HepG2 (cell line): ENCODE measurements at regions not wholly inside any gene's neighbourhood (a gene's known extent, or its start where the extent isn't known, plus 50 kb on each side); places are given as distances from the start of the nearest gene placed in this dataset.

Experiments
- BHLHE40 ChIP-seq: IDR thresholded peaks from 2 replicates; pipeline ENCODE4 v1.6.1; 2011; ENCODE audit warnings: low read length, improper control_type of control experiment
- CTCF ChIP-seq: sonication (generic); formaldehyde crosslinking; IDR thresholded peaks from 2 replicates; pipeline ENCODE4 v1.5.0; 2020; ENCODE audit warnings: mild to moderate bottlenecking, missing genetic modification reagents, moderate library complexity
- ZNF460 ChIP-seq: sonication (generic); formaldehyde crosslinking; IDR thresholded peaks from 2 replicates; pipeline ENCODE4 v1.5.1; 2020; ENCODE audit warnings: missing genetic modification reagents, mild to moderate bottlenecking, borderline replicate concordance
- ZNF652 ChIP-seq: IDR thresholded peaks from 2 replicates; pipeline ENCODE4 v1.6.1; 2016; ENCODE audit warnings: low read depth, borderline replicate concordance

- no peak for TF ChIP-seq CTCF
- TF ChIP-seq BHLHE40: no peak
- no peak for TF ChIP-seq ZNF460 (CRISPR knock-in tag)
- TF ChIP-seq ZNF652 (CRISPR knock-in tag): no peak
These were observed 103.3 kb upstream of the USP29 start for GRCh38 chr19:57016491-57016890.
